ENCODE measurements at regions not wholly inside any gene's neighbourhood (a gene's known extent, or its start where the extent isn't known, plus 50 kb on each side); places are given as distances from the start of the nearest gene placed in this dataset.
A peak's percentile ranks its signal among the peaks of the same experiment; 100 is the strongest.
"Not testable (repeated sequence)": the region's sequence is repeated elsewhere in the genome, so short reads cannot be mapped to it uniquely, and the experiment has no call there.

DNA sequence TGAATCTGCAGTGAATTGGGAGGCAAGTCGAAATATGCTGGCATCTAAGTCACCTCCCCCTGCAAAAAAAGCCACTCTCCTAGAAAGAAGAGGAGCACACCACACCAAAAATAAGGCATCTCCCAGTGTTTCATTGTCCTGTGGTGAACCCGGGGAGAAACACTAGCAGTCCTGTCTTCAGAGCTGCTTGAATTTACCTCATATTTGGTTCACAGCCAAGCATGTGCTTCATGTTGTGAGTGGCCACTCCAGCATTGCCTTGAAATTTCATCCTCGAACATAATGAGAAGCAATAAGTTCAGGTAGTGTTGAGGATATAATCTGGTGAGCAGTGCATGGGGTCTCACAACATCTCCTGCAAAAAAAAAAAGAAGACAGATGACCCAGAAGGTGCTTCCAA lies 191.9 kb downstream of the TSPY10 start:
- H2BK120ac ChIP-seq (replicated peaks; ENCODE audit: low read depth, low read length); H3K27ac ChIP-seq (ENCODE audit: low read depth, low read length); H4K8ac ChIP-seq (ENCODE audit: extremely low read depth, insufficient read depth, low read length); H4K5ac ChIP-seq (ENCODE audit: insufficient read length, low read depth, low read length); H3K9ac ChIP-seq (replicated peaks in 1 of 4; ENCODE audit: extremely low read depth in 1 of 4, low read depth in 3 of 4, low read length in 3 of 4); H3K23me2 ChIP-seq (ENCODE audit: low read depth, low read length); H3K4me3 ChIP-seq (ENCODE audit: extremely low read depth in 1 of 4, insufficient read depth in 2 of 4, low read depth in 3 of 4, low read length in 4 of 4); H3K4ac ChIP-seq (replicated peaks; ENCODE audit: insufficient read length, low read depth, low read length); H3K4me1 ChIP-seq (replicated peaks in 1 of 4; ENCODE audit: control insufficient read depth in 3 of 4, insufficient read depth in 4 of 4, low read length in 3 of 4); POLR2A ChIA-PET (ENCODE audit: partially characterized antibody); H2AFZ ChIP-seq (ENCODE audit: low read length); H3K36me3 ChIP-seq (ENCODE audit: control insufficient read depth in 2 of 4, insufficient read depth in 4 of 4, low read length in 3 of 4); H3K79me2 ChIP-seq (ENCODE audit: control insufficient read depth in 1 of 2, insufficient read depth in 2 of 2, low read length in 2 of 2); H3K14ac ChIP-seq (ENCODE audit: insufficient read length); DNase-seq (ENCODE audit: low read depth in 1 of 2, low spot score in 2 of 2); H2AK5ac ChIP-seq (ENCODE audit: low read depth, low read length); H2BK15ac ChIP-seq (ENCODE audit: low read length); H3K18ac ChIP-seq (ENCODE audit: extremely low read depth, low read length); H3K56ac ChIP-seq (replicated peaks; ENCODE audit: insufficient read length, low read depth, low read length); H3K27me3 ChIP-seq (replicated peaks in 1 of 4; ENCODE audit: control insufficient read depth in 3 of 4, extremely low read depth in 1 of 4, insufficient read depth in 3 of 4, low read length in 3 of 4); H3K23ac ChIP-seq (ENCODE audit: insufficient read length); H3K4me2 ChIP-seq (ENCODE audit: insufficient read depth in 1 of 2, low read depth in 2 of 2, low read length in 2 of 2); H4K91ac ChIP-seq (replicated peaks; ENCODE audit: insufficient read length, low read length); H2BK5ac ChIP-seq (ENCODE audit: low read depth, low read length); H3K79me1 ChIP-seq (ENCODE audit: low read depth, low read length); H2BK12ac ChIP-seq (ENCODE audit: low read depth, low read length); H3K9me3 ChIP-seq (ENCODE audit: insufficient read depth in 2 of 2, low read depth in 1 of 2, low read length in 1 of 2); H4K20me1 ChIP-seq (replicated peaks in 1 of 2; ENCODE audit: control insufficient read depth in 1 of 2, insufficient read depth in 2 of 2, low read length in 2 of 2); H2BK20ac ChIP-seq (ENCODE audit: low read length); CTCF ChIA-PET (ENCODE audit: partially characterized antibody): not testable (repeated sequence)
- peak; percentile 32 for FAIRE-seq
- WGBS, 2 experiments (ENCODE audit: extremely low coverage in 1 of 2, insufficient coverage in 1 of 2, insufficient read length in 1 of 2, insufficient replicate concordance in 2 of 2, low coverage in 1 of 2, low lambda C conversion rate in 2 of 2, missing lambda C conversion rate in 1 of 2), result no CpG with 5 or more reads among the region's 3 CpGs

DNA sequence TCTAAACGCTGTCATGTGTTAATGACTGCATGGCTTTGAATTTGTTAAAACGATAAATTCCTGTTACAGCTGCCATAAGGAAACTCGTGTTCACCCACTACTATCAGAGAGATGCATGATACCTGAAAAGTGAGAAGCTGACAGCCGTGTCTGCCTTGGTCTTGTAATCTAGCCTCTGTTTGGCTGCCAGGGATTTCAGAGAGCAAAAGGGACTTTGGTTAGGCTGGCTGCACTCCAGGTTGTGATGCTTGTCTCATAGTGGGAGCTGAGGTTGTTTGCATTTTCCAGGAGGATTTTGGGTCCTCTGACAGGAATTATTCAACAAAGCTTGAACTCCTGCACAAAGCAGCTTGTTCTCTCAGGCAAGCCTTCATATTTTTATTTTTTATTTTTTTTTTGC lies 209.9 kb downstream of the TSPY10 start:
- H3K23ac ChIP-seq (ENCODE audit: insufficient read length); H3K9ac ChIP-seq (replicated peaks in 1 of 4; ENCODE audit: extremely low read depth in 1 of 4, low read depth in 3 of 4, low read length in 3 of 4); H2BK5ac ChIP-seq (ENCODE audit: low read depth, low read length); H2BK12ac ChIP-seq (ENCODE audit: low read depth, low read length); H2AK5ac ChIP-seq (ENCODE audit: low read depth, low read length); H3K56ac ChIP-seq (replicated peaks; ENCODE audit: insufficient read length, low read depth, low read length); H2BK120ac ChIP-seq (replicated peaks; ENCODE audit: low read depth, low read length); H2AFZ ChIP-seq (ENCODE audit: low read length); H3K27me3 ChIP-seq (replicated peaks in 1 of 4; ENCODE audit: control insufficient read depth in 3 of 4, extremely low read depth in 1 of 4, insufficient read depth in 3 of 4, low read length in 3 of 4); H4K8ac ChIP-seq (ENCODE audit: extremely low read depth, insufficient read depth, low read length); H4K20me1 ChIP-seq (replicated peaks in 1 of 2; ENCODE audit: control insufficient read depth in 1 of 2, insufficient read depth in 2 of 2, low read length in 2 of 2); H2BK20ac ChIP-seq (ENCODE audit: low read length); H3K27ac ChIP-seq (ENCODE audit: low read depth, low read length); H3K4me1 ChIP-seq (replicated peaks in 1 of 4; ENCODE audit: control insufficient read depth in 3 of 4, insufficient read depth in 4 of 4, low read length in 3 of 4); H3K4me2 ChIP-seq (ENCODE audit: insufficient read depth in 1 of 2, low read depth in 2 of 2, low read length in 2 of 2); H4K5ac ChIP-seq (ENCODE audit: insufficient read length, low read depth, low read length); H4K91ac ChIP-seq (replicated peaks; ENCODE audit: insufficient read length, low read length); DNase-seq (ENCODE audit: low read depth in 1 of 2, low spot score in 2 of 2); H2BK15ac ChIP-seq (ENCODE audit: low read length); FAIRE-seq; H3K9me3 ChIP-seq (ENCODE audit: insufficient read depth in 2 of 2, low read depth in 1 of 2, low read length in 1 of 2); H3K18ac ChIP-seq (ENCODE audit: extremely low read depth, low read length); H3K79me2 ChIP-seq (ENCODE audit: control insufficient read depth in 1 of 2, insufficient read depth in 2 of 2, low read length in 2 of 2); CTCF ChIA-PET (ENCODE audit: partially characterized antibody); H3K36me3 ChIP-seq (ENCODE audit: control insufficient read depth in 2 of 4, insufficient read depth in 4 of 4, low read length in 3 of 4); H3K4me3 ChIP-seq (ENCODE audit: extremely low read depth in 1 of 4, insufficient read depth in 2 of 4, low read depth in 3 of 4, low read length in 4 of 4); H3K4ac ChIP-seq (replicated peaks; ENCODE audit: insufficient read length, low read depth, low read length); H3K79me1 ChIP-seq (ENCODE audit: low read depth, low read length); H3K14ac ChIP-seq (ENCODE audit: insufficient read length); POLR2A ChIA-PET (ENCODE audit: partially characterized antibody); H3K23me2 ChIP-seq (ENCODE audit: low read depth, low read length): not testable (repeated sequence)
- no CpG with 5 or more reads among the region's 4 CpGs for WGBS, 2 experiments (ENCODE audit: extremely low coverage in 1 of 2, insufficient coverage in 1 of 2, insufficient read length in 1 of 2, insufficient replicate concordance in 2 of 2, low coverage in 1 of 2, low lambda C conversion rate in 2 of 2, missing lambda C conversion rate in 1 of 2)

All from H1 (cell line).